Endothelial cell of umbilical vein (primary cell): ENCODE measurements at regions not wholly inside any gene's neighbourhood (a gene's known extent, or its start where the extent isn't known, plus 50 kb on each side); places are given as distances from the start of the nearest gene placed in this dataset.
"Not testable (repeated sequence)": the region's sequence is repeated elsewhere in the genome, so short reads cannot be mapped to it uniquely, and the experiment has no call there.

ENCODE experiments used
- BruUV-seq: library from RNA; stranded (reverse); fragments of 400-500 nt; replicated peaks from 2 replicates; lab custom pipeline; 2021; lab: Mats Ljungman, UMichigan
- CTCF ChIA-PET: fragments of 300-600, 350-600 bp; sonication (Branson Sonifier 250); formaldehyde crosslinking; loops from one replicate; lab custom pipeline; 2021; ENCODE audit warnings: antibody characterized with exemption, inconsistent platforms; lab: Charles Lee
- POLR2A ChIA-PET: fragments of 300-600, 350-600 bp; sonication (Branson Sonifier 250); formaldehyde crosslinking; loops from one replicate; lab custom pipeline; 2021; ENCODE audit warnings: antibody characterized with exemption, inconsistent platforms; lab: Charles Lee
- DNase-seq: peaks from one replicate; pipeline ENCODE4 v3.0.0-alpha.2; 2011; ENCODE audit warnings: low read depth, low spot score
- FAIRE-seq: peaks from 2 replicates; lab custom pipeline; 2011; peaks lifted over from hg19 to GRCh38; lab: Jason Lieb, UNC
- H2AFZ ChIP-seq: 2 replicates; pipeline ENCODE4 v1.6.0; 2012; ENCODE audit warnings: low read depth, low read length, control low read depth, inconsistent platforms
- H3K27ac ChIP-seq: 2 replicates; pipeline ENCODE4 v1.5.1; 2011; ENCODE audit warnings: low read depth, mild to moderate bottlenecking, control low read depth, low read length, moderate library complexity; ENCODE audit not compliant: insufficient read depth
- H3K27me3 ChIP-seq, 2 experiments: 2 replicates each; pipeline versions ENCODE4 v1.6.0 to v1.6.1; 2011; ENCODE audit warnings: low read length in 2 of 2, mixed read lengths in 1 of 2; ENCODE audit not compliant: control insufficient read depth in 2 of 2, insufficient read depth in 2 of 2
- H3K36me3 ChIP-seq, 2 experiments: 2 replicates in 1 of 2; 3 replicates in 1 of 2; pipeline ENCODE4 v1.5.1; 2011; ENCODE audit warnings: low read length in 2 of 2, mild to moderate bottlenecking in 1 of 2, moderate library complexity in 1 of 2; ENCODE audit not compliant: control insufficient read depth in 2 of 2, insufficient read depth in 2 of 2; ENCODE audit errors: extremely low read depth in 1 of 2
- H3K4me1 ChIP-seq: 3 replicates; pipeline ENCODE4 v1.5.1; 2011; ENCODE audit warnings: mild to moderate bottlenecking, low read length; ENCODE audit not compliant: control insufficient read depth, insufficient read depth; ENCODE audit errors: extremely low read depth
- H3K4me2 ChIP-seq: 2 replicates; pipeline ENCODE4 v1.6.1; 2011; ENCODE audit warnings: low read length, control low read depth, mixed read lengths; ENCODE audit not compliant: insufficient read depth
- H3K4me3 ChIP-seq, 3 experiments: fragments of 200-600 bp in 1 of 3; sonication (generic), shearing (Covaris generic) in 1 of 3; replicated peaks in 1 of 3; 2 replicates each; pipeline ENCODE4 v1.5.1; 2011 to 2016; ENCODE audit warnings: control low read depth in 3 of 3, low read length in 3 of 3, mild to moderate bottlenecking in 2 of 3, inconsistent platforms in 1 of 3, low read depth in 1 of 3, moderate library complexity in 1 of 3; ENCODE audit not compliant: insufficient read depth in 1 of 3
- H3K79me2 ChIP-seq: 2 replicates; pipeline ENCODE4 v1.6.0; 2012; ENCODE audit warnings: low read length, inconsistent platforms; ENCODE audit not compliant: control insufficient read depth, insufficient read depth
- H3K9ac ChIP-seq: replicated peaks from 2 replicates; pipeline ENCODE3; 2011; ENCODE audit warnings: low read length, control low read depth; ENCODE audit not compliant: insufficient read depth; ENCODE audit errors: extremely low read depth
- H3K9me1 ChIP-seq: replicated peaks from 3 replicates; pipeline ENCODE4 v1.6.0; 2011; ENCODE audit warnings: mild to moderate bottlenecking, low read length; ENCODE audit not compliant: control insufficient read depth, insufficient read depth; ENCODE audit errors: extremely low read depth
- H3K9me3 ChIP-seq: replicated peaks from 2 replicates; pipeline ENCODE4 v1.5.1; 2012; ENCODE audit warnings: low read length, inconsistent platforms; ENCODE audit not compliant: control insufficient read depth, insufficient read depth
- H4K20me1 ChIP-seq: replicated peaks from 2 replicates; pipeline ENCODE3; 2011; ENCODE audit warnings: mild to moderate bottlenecking, low read length; ENCODE audit not compliant: control insufficient read depth, insufficient read depth; ENCODE audit errors: extremely low read depth
- EZH2 ChIP-seq: IDR thresholded peaks from 2 replicates; pipeline ENCODE4 v1.6.1; 2012; ENCODE audit warnings: borderline replicate concordance, low read depth, mild to moderate bottlenecking, moderate library complexity, low read length, inconsistent platforms; ENCODE audit not compliant: severe bottlenecking
- FOS ChIP-seq: IDR thresholded peaks from 2 replicates; pipeline ENCODE4 v1.6.1; 2011; ENCODE audit warnings: mild to moderate bottlenecking, low read length, moderate library complexity, borderline replicate concordance; ENCODE audit not compliant: insufficient read depth
- GATA2 ChIP-seq: IDR thresholded peaks from 2 replicates; pipeline ENCODE4 v1.7.0; 2011; ENCODE audit warnings: low read depth, mild to moderate bottlenecking, moderate library complexity, mixed read lengths, low read length; ENCODE audit not compliant: insufficient read length, insufficient read depth
- JUN ChIP-seq: IDR thresholded peaks from 2 replicates; pipeline ENCODE4 v1.6.1; 2011; ENCODE audit warnings: borderline replicate concordance, low read depth; ENCODE audit not compliant: insufficient read length, insufficient read depth
- MYC ChIP-seq: IDR thresholded peaks from one replicate; pipeline ENCODE4 v1.6.1; 2011; ENCODE audit warnings: mild to moderate bottlenecking, low read depth, low read length
- POLR2A ChIP-seq: IDR thresholded peaks from 2 replicates; pipeline ENCODE4 v1.6.1; 2012; ENCODE audit warnings: low read depth, mild to moderate bottlenecking, control low read depth, low read length
- POLR2AphosphoS5 ChIP-seq: IDR thresholded peaks from 2 replicates; pipeline ENCODE4 v1.6.1; 2012; ENCODE audit warnings: low read depth, mild to moderate bottlenecking, control low read depth, low read length, moderate library complexity; ENCODE audit not compliant: insufficient read depth
- dilution Hi-C: fragments of 300-500 bp; cut with MboI; formaldehyde crosslinking; loops from one replicate; pipeline ENCODE4 v1.15.0; 2019; ENCODE audit warnings: low sequenced_read_pairs; ENCODE audit not compliant: extremely low pct_ligation_motif_present
- intact Hi-C: fragments of 100-400 bp; cut with micrococcal nuclease; formaldehyde crosslinking; loops from one replicate; pipeline ENCODE4 v1.10.0; 2022
- TF ChIP-seq, protein P1 (sequence below), 2 donors: IDR thresholded peaks; 1 replicate in 1 of 2; 2 replicates in 1 of 2; pipeline ENCODE4 v1.5.1; 2011; ENCODE audit warnings: low read length in 2 of 2, mild to moderate bottlenecking in 2 of 2, moderate library complexity in 2 of 2, control low read depth in 1 of 2, inconsistent platforms in 1 of 2, low read depth in 1 of 2; ENCODE audit not compliant: insufficient read depth in 1 of 2; ENCODE audit errors: extremely low read depth in 1 of 2
- TF ChIP-seq, protein P2 (sequence below): IDR thresholded peaks from 2 replicates; pipeline ENCODE4 v1.6.1; 2011; ENCODE audit not compliant: insufficient read depth, insufficient read length

DNA sequence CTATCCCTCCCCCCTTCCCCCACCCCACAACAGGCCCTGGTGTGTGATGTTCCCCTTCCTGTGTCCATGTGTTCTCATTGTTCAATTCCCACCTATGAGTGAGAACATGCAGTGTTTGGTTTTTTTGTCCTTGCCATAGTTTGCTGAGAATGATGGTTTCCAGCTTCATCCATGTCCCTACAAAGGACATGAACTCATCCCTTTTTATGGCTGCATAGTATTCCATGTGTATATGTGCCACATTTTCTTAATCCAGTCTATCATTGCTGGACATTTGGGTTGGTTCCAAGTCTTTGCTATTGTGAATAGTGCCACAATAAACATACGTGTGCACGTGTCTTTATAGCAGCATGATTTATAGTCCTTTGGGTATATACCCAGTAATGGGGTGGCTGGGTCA lies 52.3 kb upstream of the MAN1A2 start:
- H3K9me3 ChIP-seq, POLR2A ChIA-PET, dilution Hi-C loops: not testable (repeated sequence)

DNA sequence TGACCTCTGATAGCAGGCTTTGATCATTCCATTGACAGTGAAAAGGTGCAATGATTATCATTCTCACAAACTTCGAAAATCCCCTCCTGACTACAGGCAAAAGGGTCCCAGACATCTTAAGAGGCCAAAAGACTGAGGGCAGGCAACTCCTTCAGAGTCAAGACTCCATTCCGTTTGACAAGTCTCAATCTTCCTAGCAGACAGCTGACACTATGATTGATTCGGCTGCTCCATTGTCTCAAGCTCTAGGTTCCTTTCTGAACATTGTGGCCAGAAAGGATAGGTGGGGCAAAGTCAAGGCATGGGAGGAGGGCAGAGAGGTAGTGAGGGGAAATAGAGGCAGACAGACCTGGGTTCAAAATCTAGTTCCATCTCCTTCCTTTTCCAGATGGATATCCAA lies 53.7 kb upstream of the MAN1A2 start:
- Histone ChIP-seq H4K20me1 (no peaks in the 10 kb centered on the region), H3K27ac (no peak overlapping the region), H3K9ac (no peak overlapping the region), H3K79me2 (no peaks in the 10 kb centered on the region), H3K4me1 (no peaks in the 10 kb centered on the region), H3K36me3 (no peaks in the 10 kb centered on the region), H3K9me1 (no peaks in the 10 kb centered on the region), H3K4me3 (no peak overlapping the region), H2AFZ (no peak overlapping the region), H3K4me2 (no peak overlapping the region), H3K27me3 (no peaks in the 10 kb centered on the region), H3K9me3 (no peaks in the 10 kb centered on the region)
- intact Hi-C loops (no loop called here), dilution Hi-C loops (no loop called here)
- ChIA-PET POLR2A (no interaction called here), CTCF (no interaction called here)
- no TSS peak for BruUV-seq
- FAIRE-seq (no peak), DNase-seq (no peak)
- TF ChIP-seq, protein P1, sequence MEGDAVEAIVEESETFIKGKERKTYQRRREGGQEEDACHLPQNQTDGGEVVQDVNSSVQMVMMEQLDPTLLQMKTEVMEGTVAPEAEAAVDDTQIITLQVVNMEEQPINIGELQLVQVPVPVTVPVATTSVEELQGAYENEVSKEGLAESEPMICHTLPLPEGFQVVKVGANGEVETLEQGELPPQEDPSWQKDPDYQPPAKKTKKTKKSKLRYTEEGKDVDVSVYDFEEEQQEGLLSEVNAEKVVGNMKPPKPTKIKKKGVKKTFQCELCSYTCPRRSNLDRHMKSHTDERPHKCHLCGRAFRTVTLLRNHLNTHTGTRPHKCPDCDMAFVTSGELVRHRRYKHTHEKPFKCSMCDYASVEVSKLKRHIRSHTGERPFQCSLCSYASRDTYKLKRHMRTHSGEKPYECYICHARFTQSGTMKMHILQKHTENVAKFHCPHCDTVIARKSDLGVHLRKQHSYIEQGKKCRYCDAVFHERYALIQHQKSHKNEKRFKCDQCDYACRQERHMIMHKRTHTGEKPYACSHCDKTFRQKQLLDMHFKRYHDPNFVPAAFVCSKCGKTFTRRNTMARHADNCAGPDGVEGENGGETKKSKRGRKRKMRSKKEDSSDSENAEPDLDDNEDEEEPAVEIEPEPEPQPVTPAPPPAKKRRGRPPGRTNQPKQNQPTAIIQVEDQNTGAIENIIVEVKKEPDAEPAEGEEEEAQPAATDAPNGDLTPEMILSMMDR (IDR thresholded peaks at IDR 0.05; ENCODE audit: extremely low read depth in 1 of 2, insufficient read depth in 1 of 2, low read depth in 1 of 2, low read length in 2 of 2): no peak
- TF ChIP-seq JUN (no peak), MYC (no peak), POLR2A (no peak), POLR2AphosphoS5 (no peak), FOS (no peak), EZH2 (no peak), GATA2 (no peak)
- TF ChIP-seq, protein P2, sequence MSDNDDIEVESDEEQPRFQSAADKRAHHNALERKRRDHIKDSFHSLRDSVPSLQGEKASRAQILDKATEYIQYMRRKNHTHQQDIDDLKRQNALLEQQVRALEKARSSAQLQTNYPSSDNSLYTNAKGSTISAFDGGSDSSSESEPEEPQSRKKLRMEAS: no peak

More for the DNA sequence above, 52.3 kb upstream of the MAN1A2 start:
- H3K4me1 ChIP-seq, H3K27ac ChIP-seq, H3K9ac ChIP-seq, H4K20me1 ChIP-seq, DNase-seq, H2AFZ ChIP-seq, H3K36me3 ChIP-seq, H3K4me3 ChIP-seq, H3K79me2 ChIP-seq, H3K4me2 ChIP-seq, H3K9me1 ChIP-seq, FAIRE-seq, H3K27me3 ChIP-seq, intact Hi-C loops, CTCF ChIA-PET, BruUV-seq: not testable (repeated sequence)
